ENCODE measurements at regions not wholly inside any gene's neighbourhood (a gene's known extent, or its start where the extent isn't known, plus 50 kb on each side); places are given as distances from the start of the nearest gene placed in this dataset.

- TF ChIP-seq POLR2A (IDR thresholded peaks at IDR 0.05) (no peak), POLR2AphosphoS5 (IDR thresholded peaks at IDR 0.05) (no peak)
- TF ChIP-seq, protein P1, sequence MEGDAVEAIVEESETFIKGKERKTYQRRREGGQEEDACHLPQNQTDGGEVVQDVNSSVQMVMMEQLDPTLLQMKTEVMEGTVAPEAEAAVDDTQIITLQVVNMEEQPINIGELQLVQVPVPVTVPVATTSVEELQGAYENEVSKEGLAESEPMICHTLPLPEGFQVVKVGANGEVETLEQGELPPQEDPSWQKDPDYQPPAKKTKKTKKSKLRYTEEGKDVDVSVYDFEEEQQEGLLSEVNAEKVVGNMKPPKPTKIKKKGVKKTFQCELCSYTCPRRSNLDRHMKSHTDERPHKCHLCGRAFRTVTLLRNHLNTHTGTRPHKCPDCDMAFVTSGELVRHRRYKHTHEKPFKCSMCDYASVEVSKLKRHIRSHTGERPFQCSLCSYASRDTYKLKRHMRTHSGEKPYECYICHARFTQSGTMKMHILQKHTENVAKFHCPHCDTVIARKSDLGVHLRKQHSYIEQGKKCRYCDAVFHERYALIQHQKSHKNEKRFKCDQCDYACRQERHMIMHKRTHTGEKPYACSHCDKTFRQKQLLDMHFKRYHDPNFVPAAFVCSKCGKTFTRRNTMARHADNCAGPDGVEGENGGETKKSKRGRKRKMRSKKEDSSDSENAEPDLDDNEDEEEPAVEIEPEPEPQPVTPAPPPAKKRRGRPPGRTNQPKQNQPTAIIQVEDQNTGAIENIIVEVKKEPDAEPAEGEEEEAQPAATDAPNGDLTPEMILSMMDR (IDR thresholded peaks at IDR 0.05): no peak
These were observed 942.9 kb upstream of the PCDH20 start for GRCh38 chr13:62358646-62358932.

Measured in gastroesophageal sphincter (tissue), 3 donors.